IgD-negative memory B cell (primary cell): ENCODE measurements at regions not wholly inside any gene's neighbourhood (a gene's known extent, or its start where the extent isn't known, plus 50 kb on each side); places are given as distances from the start of the nearest gene placed in this dataset.
"Not testable (repeated sequence)": the region's sequence is repeated elsewhere in the genome, so short reads cannot be mapped to it uniquely, and the experiment has no call there.

Experiments used
- H3K27ac Mint-ChIP-seq, 3 donors: one replicate each; pipeline ENCODE4 v1.8.0; 2020 to 2022; ENCODE audit warnings: mild to moderate bottlenecking in 3 of 3, mixed read lengths in 3 of 3, moderate library complexity in 1 of 3
- H3K27me3 Mint-ChIP-seq: one replicate; pipeline ENCODE4 v1.8.0; 2021; ENCODE audit warnings: mixed read lengths
- H3K36me3 Mint-ChIP-seq: one replicate; pipeline ENCODE4 v1.8.0; 2020; ENCODE audit warnings: mild to moderate bottlenecking, mixed read lengths
- H3K4me1 Mint-ChIP-seq, 3 donors: one replicate each; pipeline ENCODE4 v1.8.0; 2020 to 2022; ENCODE audit warnings: mixed read lengths in 3 of 3, mild to moderate bottlenecking in 1 of 3
- H3K4me3 Mint-ChIP-seq, 4 donors: one replicate each; pipeline ENCODE4 v1.8.0; 2020 to 2022; ENCODE audit warnings: mild to moderate bottlenecking in 4 of 4, mixed read lengths in 4 of 4, moderate library complexity in 3 of 4
- H3K9me3 Mint-ChIP-seq, 3 donors: one replicate each; pipeline ENCODE4 v1.8.0; 2020 to 2021; ENCODE audit warnings: mixed read lengths in 3 of 3, mild to moderate bottlenecking in 1 of 3

DNA sequence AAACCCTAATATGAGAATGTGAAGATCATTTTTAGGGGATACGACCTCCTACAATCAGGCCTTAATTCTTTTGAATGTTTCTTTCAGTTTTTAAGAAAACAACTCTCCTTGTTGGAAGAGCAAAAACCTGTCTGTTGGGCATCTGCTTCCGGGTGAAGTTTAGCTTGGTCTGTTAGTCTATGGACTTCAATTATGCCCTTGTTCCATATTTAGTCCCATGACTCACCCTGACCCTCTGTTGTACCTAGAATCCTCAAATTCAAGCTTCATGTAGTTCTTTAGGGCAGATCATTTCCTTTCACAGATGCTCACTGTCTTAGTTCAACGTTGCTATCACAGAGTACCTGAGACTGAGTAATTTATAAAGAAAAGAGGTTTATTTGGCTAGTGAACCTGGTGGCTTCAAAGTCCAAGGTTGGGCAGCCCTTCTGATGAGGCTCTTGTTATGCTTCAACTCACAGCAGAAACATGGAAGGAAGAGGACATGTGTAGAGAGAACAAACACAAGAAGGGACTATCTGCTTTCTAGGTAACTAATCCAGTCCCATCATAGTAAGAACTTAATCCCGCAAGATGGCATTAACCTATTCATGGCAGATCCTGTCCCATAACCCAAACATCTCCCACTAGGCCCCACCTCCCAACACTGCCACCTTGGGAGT is 82.5 kb upstream of the SERPINE2 start:
- H3K27me3 Mint-ChIP-seq, result no peaks in the 10 kb centered on the region
- H3K4me3 Mint-ChIP-seq, result no peak overlapping the region
- H3K27ac Mint-ChIP-seq, result no peak overlapping the region
- no peaks in the 10 kb centered on the region for H3K4me1 Mint-ChIP-seq
- H3K9me3 Mint-ChIP-seq, result peaks cover 9 to 20% (median 17%) of the 10 kb centered on the region in 3 donors
- H3K36me3 Mint-ChIP-seq, result no peaks in the 10 kb centered on the region

GRCh38 chr2:224120986-224121385 is 81.9 kb upstream of the SERPINE2 start:
- no peaks in the 10 kb centered on the region for H3K4me1 Mint-ChIP-seq
- no peak overlapping the region for H3K4me3 Mint-ChIP-seq
- H3K27ac Mint-ChIP-seq, result no peak overlapping the region
- H3K27me3 Mint-ChIP-seq, result no peaks in the 10 kb centered on the region
- no peaks in the 10 kb centered on the region for H3K36me3 Mint-ChIP-seq
- H3K9me3 Mint-ChIP-seq, result peaks cover 9 to 20% (median 18%) of the 10 kb centered on the region in 3 donors

- not testable (repeated sequence) for H3K27ac Mint-ChIP-seq, H3K4me1 Mint-ChIP-seq, H3K36me3 Mint-ChIP-seq, H3K4me3 Mint-ChIP-seq, H3K27me3 Mint-ChIP-seq
- peaks cover 12 to 22% (median 14%) of the 10 kb centered on the region in 3 donors for H3K9me3 Mint-ChIP-seq
Observed at GRCh38 chr2:224119846-224120245, 80.8 kb upstream of the SERPINE2 start.

DNA sequence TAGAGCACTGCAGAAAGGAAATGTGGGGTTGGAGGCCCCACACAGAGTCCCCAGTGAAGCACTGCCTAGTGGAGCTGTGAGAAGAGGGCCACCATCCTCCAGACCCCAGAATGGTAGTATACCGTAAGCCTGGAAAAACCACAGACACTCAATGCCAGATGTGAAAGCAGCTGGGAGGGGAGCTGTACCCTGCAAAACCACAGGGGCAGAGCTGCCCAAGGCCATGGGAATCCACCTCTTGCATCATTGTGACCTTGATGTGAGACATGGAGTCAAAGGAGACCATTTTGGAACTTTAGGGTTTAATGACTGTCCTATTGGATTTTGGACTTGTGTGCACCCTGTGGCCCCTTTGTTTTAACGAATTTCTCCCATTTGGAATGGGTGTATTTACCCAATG is 75.3 kb upstream of the SERPINE2 start:
- H3K27ac Mint-ChIP-seq, result no peak overlapping the region
- peaks cover 12% of the 10 kb centered on the region for H3K27me3 Mint-ChIP-seq
- H3K4me3 Mint-ChIP-seq, result no peak overlapping the region
- no peaks in the 10 kb centered on the region for H3K4me1 Mint-ChIP-seq
- peaks cover 9 to 23% (median 18%) of the 10 kb centered on the region in 3 donors for H3K9me3 Mint-ChIP-seq
- H3K36me3 Mint-ChIP-seq, result peaks cover 2% of the 10 kb centered on the region

DNA sequence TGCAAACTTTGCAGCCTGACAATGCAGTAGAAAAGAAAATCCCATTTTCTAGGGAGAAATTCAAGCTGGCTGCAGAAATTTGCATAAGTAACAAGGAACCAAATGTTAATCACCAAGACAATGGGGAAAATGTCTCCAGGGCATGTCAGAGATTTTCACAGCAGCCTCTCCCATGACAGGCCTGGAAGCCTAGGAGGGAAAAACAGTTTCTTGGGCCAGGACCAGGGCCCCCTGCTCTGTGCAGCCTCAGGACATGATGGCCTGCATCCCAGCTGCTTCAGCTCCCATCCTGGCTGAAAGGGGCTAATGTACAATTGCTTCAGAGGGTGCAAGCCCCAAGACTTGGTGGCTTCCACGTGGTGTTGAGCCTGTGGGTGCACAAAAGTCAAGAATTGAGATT is 74.8 kb upstream of the SERPINE2 start:
- not testable (repeated sequence) for H3K4me3 Mint-ChIP-seq, H3K27ac Mint-ChIP-seq, H3K4me1 Mint-ChIP-seq, H3K36me3 Mint-ChIP-seq
- Mint-ChIP-seq H3K27me3 (peaks cover 12% of the 10 kb centered on the region), H3K9me3 (peaks cover 7 to 23% (median 16%) of the 10 kb centered on the region in 3 donors)

GRCh38 chr2:224111576-224111975 is 72.5 kb upstream of the SERPINE2 start:
- H3K9me3 Mint-ChIP-seq, result peaks cover 6 to 16% (median 10%) of the 10 kb centered on the region in 3 donors
- H3K27ac Mint-ChIP-seq, result no peak overlapping the region
- no peak overlapping the region for H3K4me3 Mint-ChIP-seq
- peaks cover 2% of the 10 kb centered on the region for H3K36me3 Mint-ChIP-seq
- no peaks in the 10 kb centered on the region for H3K4me1 Mint-ChIP-seq
- H3K27me3 Mint-ChIP-seq, result peaks cover 14% of the 10 kb centered on the region

GRCh38 chr2:224110811-224111210 is 71.7 kb upstream of the SERPINE2 start:
- Mint-ChIP-seq H3K4me3 (no peak overlapping the region), H3K9me3 (peaks cover 6 to 16% (median 8%) of the 10 kb centered on the region in 3 donors), H3K27me3 (peaks cover 14% of the 10 kb centered on the region), H3K27ac (no peak overlapping the region), H3K36me3 (peaks cover 2% of the 10 kb centered on the region), H3K4me1 (no peaks in the 10 kb centered on the region)

DNA sequence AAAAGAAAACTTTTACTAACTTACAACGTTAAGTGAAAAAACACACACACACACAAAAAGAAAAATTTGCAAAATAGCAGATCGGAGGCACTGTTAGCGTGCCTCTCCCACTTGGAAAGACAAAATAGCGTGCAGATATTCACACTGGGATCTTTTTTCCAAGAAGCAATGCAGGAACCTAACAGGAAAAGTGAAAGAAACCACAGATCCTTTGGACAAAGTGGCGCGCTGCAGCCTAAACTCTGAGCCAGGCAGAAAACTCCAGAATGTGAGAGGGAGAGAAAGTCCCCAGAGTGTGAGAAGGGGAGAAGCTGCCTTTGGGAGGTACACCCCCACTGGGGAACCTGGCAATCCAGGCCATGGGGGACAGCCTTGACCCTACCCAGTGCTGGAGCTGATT is 70.7 kb upstream of the SERPINE2 start:
- peaks cover 4 to 16% (median 7%) of the 10 kb centered on the region in 3 donors for H3K9me3 Mint-ChIP-seq

GRCh38 chr2:224106794-224107193 is 67.7 kb upstream of the SERPINE2 start:
- H3K4me1 Mint-ChIP-seq, result peaks cover 0 to 2% (median 0%) of the 10 kb centered on the region in 3 donors
- no peaks in the 10 kb centered on the region for H3K36me3 Mint-ChIP-seq
- H3K27me3 Mint-ChIP-seq, result peaks cover 12% of the 10 kb centered on the region
- H3K4me3 Mint-ChIP-seq, result no peak overlapping the region
- peaks cover 0 to 6% (median 0%) of the 10 kb centered on the region in 3 donors for H3K9me3 Mint-ChIP-seq
- no peak overlapping the region for H3K27ac Mint-ChIP-seq

More for the DNA sequence above, 70.7 kb upstream of the SERPINE2 start:
- Mint-ChIP-seq H3K27me3 (peaks cover 12% of the 10 kb centered on the region), H3K27ac (no peak overlapping the region), H3K36me3 (no peaks in the 10 kb centered on the region), H3K4me3 (no peak overlapping the region), H3K4me1 (no peaks in the 10 kb centered on the region)

DNA sequence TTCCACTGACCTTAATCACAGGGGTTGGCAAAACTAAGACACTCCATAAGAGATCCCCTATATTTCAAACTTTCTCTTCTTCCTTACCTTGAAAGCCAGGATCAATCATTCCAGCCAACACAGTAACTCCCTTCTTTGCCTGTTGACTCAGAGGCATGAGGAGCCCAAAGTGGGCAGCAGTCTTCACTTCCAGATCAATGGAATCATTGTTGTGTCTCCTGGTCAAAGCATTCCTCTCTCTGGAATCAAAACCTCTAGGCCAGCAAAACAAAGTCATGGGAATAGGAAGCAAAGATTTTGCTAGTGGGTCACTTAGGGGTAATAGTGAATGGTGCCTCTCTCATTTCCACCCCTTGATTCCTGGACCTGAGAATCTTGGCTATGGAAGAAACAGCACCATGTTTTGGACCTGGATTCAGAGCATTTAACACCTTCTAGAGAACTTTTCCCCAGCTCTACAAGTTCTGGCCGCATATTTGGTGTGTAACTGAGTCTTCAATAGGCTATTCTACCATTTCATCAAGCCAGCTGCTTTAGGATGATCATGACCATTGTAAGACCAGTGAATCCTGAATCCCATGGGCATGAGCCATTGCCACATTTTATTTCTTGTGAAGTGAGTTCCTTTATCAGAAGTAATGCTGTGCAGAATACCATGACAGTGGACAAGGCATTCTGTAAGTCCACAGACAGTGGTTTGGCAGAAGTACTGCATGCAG is 65.7 kb upstream of the SERPINE2 start:
- no peaks in the 10 kb centered on the region for H3K36me3 Mint-ChIP-seq
- H3K9me3 Mint-ChIP-seq, result peaks cover 0 to 3% (median 0%) of the 10 kb centered on the region in 3 donors
- H3K4me1 Mint-ChIP-seq, result peaks cover 0 to 2% (median 0%) of the 10 kb centered on the region in 3 donors
- no peak overlapping the region for H3K27ac Mint-ChIP-seq
- H3K27me3 Mint-ChIP-seq, result peaks cover 11% of the 10 kb centered on the region
- no peak overlapping the region for H3K4me3 Mint-ChIP-seq

DNA sequence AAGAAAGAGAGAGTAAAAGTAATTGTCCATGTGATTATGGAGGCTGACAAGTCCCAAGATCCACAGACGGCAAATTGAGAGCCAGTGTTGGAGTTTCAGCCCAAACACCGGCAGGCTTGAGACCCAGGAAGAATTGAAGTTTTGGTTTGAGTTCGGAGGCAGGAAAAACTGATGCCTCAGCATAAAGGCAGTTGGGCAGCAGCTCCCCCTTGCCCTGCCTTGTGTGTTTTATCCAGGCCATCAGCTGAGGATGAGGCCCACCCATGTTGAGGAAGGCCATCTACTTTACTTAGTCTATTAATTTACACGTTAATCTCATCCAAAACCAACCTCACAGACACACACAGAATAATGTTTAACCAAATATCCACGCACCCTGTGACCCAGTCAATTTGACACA is 64.6 kb upstream of the SERPINE2 start:
- Mint-ChIP-seq H3K27ac (no peak overlapping the region), H3K36me3 (no peaks in the 10 kb centered on the region)

GRCh38 chr2:224102991-224103390 is 63.9 kb upstream of the SERPINE2 start:
- H3K9me3 Mint-ChIP-seq, result peaks cover 0 to 3% (median 0%) of the 10 kb centered on the region in 3 donors
- H3K4me1 Mint-ChIP-seq, result peaks cover 0 to 2% (median 0%) of the 10 kb centered on the region in 3 donors
- peaks cover 12% of the 10 kb centered on the region for H3K27me3 Mint-ChIP-seq
- no peak overlapping the region for H3K27ac Mint-ChIP-seq
- H3K36me3 Mint-ChIP-seq, result no peaks in the 10 kb centered on the region
- no peak overlapping the region for H3K4me3 Mint-ChIP-seq

More for the DNA sequence above, 64.6 kb upstream of the SERPINE2 start:
- peaks cover 8% of the 10 kb centered on the region for H3K27me3 Mint-ChIP-seq
- H3K4me1 Mint-ChIP-seq, result peaks cover 0 to 2% (median 0%) of the 10 kb centered on the region in 3 donors
- H3K4me3 Mint-ChIP-seq, result no peak overlapping the region
- peaks cover 0 to 3% (median 0%) of the 10 kb centered on the region in 3 donors for H3K9me3 Mint-ChIP-seq

GRCh38 chr2:224101820-224102630 is 62.9 kb upstream of the SERPINE2 start:
- Mint-ChIP-seq H3K27ac (no peak overlapping the region), H3K4me3 (peak overlapping the region in 1 of 4 donors; percentile 14), H3K36me3 (no peaks in the 10 kb centered on the region), H3K9me3 (peaks cover 0 to 3% (median 0%) of the 10 kb centered on the region in 3 donors), H3K27me3 (peaks cover 9% of the 10 kb centered on the region), H3K4me1 (peaks cover 0 to 2% (median 0%) of the 10 kb centered on the region in 3 donors)

- no peak overlapping the region for H3K27ac Mint-ChIP-seq
- H3K4me3 Mint-ChIP-seq, result no peak overlapping the region
- H3K4me1 Mint-ChIP-seq, result peaks cover 0 to 2% (median 2%) of the 10 kb centered on the region in 3 donors
- peaks cover 9% of the 10 kb centered on the region for H3K27me3 Mint-ChIP-seq
- no peaks in the 10 kb centered on the region for H3K36me3 Mint-ChIP-seq
- peaks cover 2 to 7% (median 4%) of the 10 kb centered on the region in 3 donors for H3K9me3 Mint-ChIP-seq
Observed at GRCh38 chr2:224099861-224100643, 61.0 kb upstream of the SERPINE2 start.
